Thyroid gland (tissue), 4 donors: ENCODE measurements at regions not wholly inside any gene's neighbourhood (a gene's known extent, or its start where the extent isn't known, plus 50 kb on each side); places are given as distances from the start of the nearest gene placed in this dataset.

Experiments
- CTCF ChIP-seq, 6 experiments: fragments of 200-600 bp in 3 of 6; fragments of 450-650 bp in 3 of 6; sonication (generic) in 3 of 6; IDR thresholded peaks; one replicate each; pipeline ENCODE4 v1.5.1; 2016 to 2019; ENCODE audit warnings: antibody characterized with exemption in 6 of 6, mild to moderate bottlenecking in 2 of 6, inconsistent platforms in 1 of 6, moderate library complexity in 1 of 6
- POLR2A ChIP-seq, 2 donors: fragments of 450-650 bp; IDR thresholded peaks; one replicate each; pipeline ENCODE4 v1.6.1; 2017; ENCODE audit warnings: antibody characterized with exemption in 2 of 2, mild to moderate bottlenecking in 2 of 2, moderate library complexity in 1 of 2

GRCh38 chr6:67237277-67237676 lies 1397.8 kb upstream of the ADGRB3 start:
- no peak for TF ChIP-seq CTCF (IDR thresholded peaks at IDR 0.05)
- no peak for TF ChIP-seq POLR2A (IDR thresholded peaks at IDR 0.05)
